ENCODE measurements at regions not wholly inside any gene's neighbourhood (a gene's known extent, or its start where the extent isn't known, plus 50 kb on each side); places are given as distances from the start of the nearest gene placed in this dataset.

- no peak for DNase-seq (ENCODE audit: low read depth)
Measured at GRCh38 chr11:95515371-95515770, 274.2 kb downstream of the FAM76B start.

GRCh38 chr11:95514416-95515110 is 275.0 kb downstream of the FAM76B start:
- DNase-seq (ENCODE audit: low read depth) = no peak

DNA sequence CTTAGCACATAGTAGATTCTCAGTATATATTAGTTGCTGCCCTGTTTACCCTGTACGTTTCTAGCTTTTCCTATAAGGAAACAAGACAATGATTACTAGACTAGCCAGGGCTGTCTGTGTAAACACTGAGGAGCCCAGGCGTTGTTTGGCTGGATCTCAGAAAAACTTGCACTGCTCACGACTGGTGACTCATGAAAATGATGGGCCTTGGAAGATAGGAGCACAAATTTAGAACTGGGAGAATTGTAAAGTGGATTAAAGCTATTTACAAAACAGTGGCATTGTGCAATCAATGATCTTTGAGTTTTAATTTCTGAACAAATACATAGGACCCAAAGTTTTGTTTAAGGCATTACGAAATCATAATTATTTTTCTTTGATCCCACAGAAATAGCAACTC is 276.9 kb downstream of the FAM76B start:
- no peak for DNase-seq (ENCODE audit: low read depth)

GRCh38 chr11:95512177-95512576 is 277.4 kb downstream of the FAM76B start:
- DNase-seq (ENCODE audit: low read depth) = no peak

- DNase-seq (ENCODE audit: low read depth) = no peak
Measured at GRCh38 chr11:95508219-95508890, 277.4 kb upstream of the SESN3 start.

- DNase-seq (ENCODE audit: low read depth) = no peak
Measured at GRCh38 chr11:95507794-95508193, 276.8 kb upstream of the SESN3 start.

DNA sequence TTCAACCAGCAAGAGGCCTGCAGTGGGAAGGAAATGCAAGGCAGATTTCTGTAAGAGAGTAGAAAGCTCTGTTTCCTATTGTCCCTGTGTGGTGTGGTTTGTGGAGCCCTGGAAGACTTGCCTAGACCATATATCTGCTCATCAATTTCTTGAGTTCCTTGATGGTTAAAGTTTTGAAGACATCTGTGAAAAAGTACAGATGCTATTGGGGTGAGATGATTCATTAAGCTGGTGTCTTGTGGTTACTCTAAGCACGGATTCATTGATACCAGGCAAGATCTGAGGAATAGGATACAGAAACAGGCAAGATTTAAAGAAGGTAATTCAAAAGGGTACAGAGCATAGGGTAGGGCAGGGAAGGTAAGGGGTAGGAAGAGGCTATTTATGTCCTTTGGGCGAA is 275.8 kb upstream of the SESN3 start:
- no peak for DNase-seq (ENCODE audit: low read depth)

DNA sequence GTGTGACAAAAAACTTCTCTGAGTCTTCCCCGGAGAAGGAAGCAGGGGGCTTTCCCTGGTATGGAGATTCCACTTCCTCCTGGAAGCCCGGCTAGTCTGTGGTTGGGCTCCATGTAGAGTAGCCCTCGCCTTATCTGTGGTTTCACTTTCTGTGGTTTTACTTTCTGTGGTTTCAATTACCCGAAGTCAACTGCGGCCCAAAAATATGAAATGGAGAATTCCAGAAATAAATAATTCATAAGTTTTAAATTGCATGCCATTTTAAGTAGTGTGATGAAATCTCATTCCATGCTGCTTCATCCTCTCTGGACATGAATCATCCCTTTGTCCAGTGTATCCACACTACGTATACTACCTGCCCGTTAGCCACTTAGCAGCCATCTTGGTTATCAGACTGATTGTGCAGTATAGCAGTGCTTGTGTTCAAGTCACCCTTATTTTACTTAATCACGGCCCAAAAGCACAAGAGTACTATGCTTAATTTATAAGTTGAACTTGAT is 275.0 kb upstream of the SESN3 start:
- peak; percentile 17 for DNase-seq (ENCODE audit: low read depth)

DNA sequence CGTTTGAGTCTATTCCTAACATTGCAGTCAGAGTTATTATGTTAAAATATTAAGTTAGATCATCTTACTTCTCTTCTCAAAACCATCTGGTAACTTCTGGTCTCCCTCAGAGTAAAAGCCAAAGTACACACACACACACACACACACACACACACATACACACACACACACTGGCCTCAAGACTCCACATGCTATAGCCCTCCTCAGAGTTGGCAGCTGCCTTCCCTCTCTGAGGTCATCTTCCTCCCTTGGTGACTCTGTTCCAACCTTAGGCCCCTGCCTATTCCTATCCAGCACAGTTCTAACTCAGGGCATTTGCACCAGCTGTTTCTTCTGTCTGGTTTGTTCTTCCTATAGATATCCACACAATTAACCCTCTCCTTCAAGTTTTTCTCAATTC is 272.0 kb upstream of the SESN3 start:
- DNase-seq (ENCODE audit: low read depth) = no peak

DNA sequence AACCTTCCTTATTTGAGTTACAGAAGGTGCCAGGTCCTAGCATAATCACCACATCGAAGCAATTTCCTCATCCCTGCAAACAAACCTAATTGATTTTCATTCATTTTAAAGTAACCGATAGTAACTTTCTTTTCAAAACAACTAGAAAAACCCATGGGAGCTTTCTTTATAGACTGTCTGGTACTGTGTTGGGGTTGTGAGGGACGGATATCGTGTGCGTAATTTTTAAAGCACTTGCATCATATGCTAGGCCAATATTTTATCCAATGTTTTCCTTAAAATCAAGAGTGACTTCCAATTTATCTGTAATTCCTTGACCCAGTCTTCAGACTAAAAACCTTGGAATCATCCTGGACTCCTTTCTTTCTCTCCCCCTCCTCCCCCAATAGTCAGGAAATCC is 271.5 kb upstream of the SESN3 start:
- DNase-seq (ENCODE audit: low read depth) = no peak

- DNase-seq (ENCODE audit: low read depth) = no peak
Measured at GRCh38 chr11:95501761-95502266, 270.8 kb upstream of the SESN3 start.

DNA sequence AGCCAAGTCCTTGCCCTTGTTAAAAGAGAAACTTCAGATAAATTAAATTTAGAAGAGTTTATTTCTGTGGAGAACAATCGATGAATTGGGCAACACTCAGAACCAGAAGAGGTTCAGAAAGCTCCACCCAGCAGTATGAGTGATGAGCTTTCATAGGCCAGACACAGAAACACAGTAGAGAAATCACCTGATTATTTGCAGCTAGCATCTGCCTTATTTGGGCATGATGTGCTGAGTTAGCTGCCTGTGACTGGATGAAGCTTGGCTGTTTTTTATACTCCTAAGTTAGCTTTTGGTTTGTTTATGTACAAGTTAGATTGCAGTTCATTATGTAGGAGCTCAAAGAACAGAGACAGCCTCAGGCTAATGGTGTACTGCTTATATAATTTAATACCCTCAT is 269.5 kb upstream of the SESN3 start:
- no peak for DNase-seq (ENCODE audit: low read depth)

DNA sequence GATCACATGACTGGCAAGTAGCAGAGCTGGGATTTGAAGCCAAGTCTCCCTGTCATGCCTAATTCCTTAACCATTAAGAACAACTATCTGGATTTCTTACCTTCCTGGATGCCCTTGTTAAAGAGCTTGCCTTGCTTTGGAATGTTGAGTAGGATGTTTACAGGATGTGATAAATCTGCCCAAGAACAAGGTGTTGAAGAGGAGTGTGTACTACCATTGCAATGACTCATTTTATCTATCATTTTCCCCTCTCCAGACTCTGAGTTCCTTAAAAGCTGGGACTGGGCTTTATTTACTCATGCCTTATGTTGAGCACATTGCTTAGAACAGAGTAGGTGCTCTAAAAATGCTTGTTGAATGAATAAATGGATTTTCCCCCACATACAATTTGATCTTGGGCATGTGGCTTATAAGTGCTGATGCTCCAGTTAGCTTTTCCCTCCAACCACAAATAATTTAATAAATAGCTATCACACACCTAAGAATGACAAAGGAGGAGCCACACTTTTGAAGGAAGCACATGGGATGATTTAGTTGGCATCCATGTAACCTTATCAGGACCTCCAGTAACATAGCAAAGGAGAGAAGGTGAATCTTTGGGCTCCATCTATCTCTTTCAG is 268.6 kb upstream of the SESN3 start:
- no peak for DNase-seq (ENCODE audit: low read depth)

- no peak for DNase-seq (ENCODE audit: low read depth)
Measured at GRCh38 chr11:95498722-95499425, 267.9 kb upstream of the SESN3 start.

DNA sequence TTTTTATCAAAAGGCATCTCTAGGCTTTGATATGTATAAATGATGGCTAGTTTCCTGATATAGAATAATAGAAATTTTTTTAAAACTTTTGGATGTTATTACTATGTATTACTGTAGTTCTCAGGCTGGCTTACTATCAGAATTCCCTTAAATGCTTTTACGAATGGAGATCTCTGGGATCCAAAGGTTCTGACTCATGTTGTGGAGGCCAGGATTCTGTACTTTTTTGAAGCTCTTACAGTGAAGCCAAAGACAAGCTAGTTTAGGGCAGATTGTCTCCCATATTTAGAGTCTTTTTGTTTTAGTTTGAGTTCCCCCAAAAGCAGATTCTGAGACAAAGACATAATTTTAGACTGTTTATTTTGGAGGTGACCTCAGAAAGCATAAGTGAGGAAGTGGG is 265.9 kb upstream of the SESN3 start:
- no peak for DNase-seq (ENCODE audit: low read depth)

DNA sequence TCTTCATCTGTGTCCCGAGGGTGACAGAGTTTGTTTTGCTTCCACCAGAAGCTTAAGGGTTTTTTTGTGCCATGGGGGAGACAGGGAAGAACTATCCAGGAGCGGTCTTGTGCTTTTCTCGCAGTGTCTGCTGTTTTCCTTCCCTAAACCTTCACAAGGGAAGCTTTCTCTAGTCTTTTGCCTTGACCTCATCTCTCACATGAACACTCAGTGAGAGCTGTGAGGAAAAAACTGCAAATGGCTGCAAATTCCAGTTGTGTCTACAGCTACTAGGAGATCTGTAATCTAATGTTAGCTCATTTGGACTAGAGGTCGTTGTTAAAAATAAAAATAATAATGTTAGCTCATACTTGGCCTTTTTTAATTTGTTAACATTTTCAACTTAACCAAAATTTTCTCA is 264.7 kb upstream of the SESN3 start:
- DNase-seq (ENCODE audit: low read depth) = no peak

DNA sequence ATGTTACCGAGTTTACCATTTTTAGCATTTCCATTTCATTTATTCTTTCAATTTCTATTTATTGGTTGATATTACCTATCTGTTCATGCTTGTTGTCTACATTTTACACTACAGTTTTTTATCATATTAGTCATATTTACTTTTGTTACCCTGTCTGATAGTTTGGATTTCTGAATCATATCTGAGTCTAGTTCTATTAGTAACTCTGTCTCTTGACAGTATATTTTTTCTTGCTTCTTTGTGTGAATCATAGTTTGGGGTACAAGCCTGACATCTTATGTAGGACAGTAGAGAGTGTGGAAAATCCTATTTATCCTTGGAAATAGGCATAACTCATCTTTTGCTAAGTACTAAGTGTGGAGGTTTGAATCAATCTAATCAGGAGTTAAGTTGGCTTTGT is 263.9 kb upstream of the SESN3 start:
- DNase-seq (ENCODE audit: low read depth) = no peak

- DNase-seq (ENCODE audit: low read depth) = no peak
Measured at GRCh38 chr11:95494167-95494566, 263.2 kb upstream of the SESN3 start.

DNA sequence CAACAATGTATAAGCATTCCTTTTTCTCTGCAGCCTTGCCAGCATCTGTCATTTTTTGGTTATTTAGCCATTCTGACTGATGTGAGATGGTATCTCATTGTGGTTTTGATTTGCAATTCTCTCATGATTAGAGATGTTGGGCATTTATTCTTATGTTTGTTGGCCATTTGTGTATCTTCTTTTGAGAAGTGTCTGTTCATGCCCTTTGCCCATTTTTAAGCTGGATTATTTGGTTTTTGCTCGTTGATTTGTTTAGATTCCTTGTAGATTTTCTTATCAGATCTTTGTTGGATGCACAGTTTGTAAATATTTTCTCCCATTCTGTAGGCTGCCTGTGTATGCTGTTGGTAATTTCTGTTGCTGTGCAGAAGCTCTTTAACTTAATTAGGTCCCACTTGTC is 259.6 kb upstream of the SESN3 start:
- no peak for DNase-seq (ENCODE audit: low read depth)

GRCh38 chr11:95487938-95488337 is 256.9 kb upstream of the SESN3 start:
- no peak for DNase-seq (ENCODE audit: low read depth)

GRCh38 chr11:95487391-95487790 is 256.4 kb upstream of the SESN3 start:
- DNase-seq (ENCODE audit: low read depth) = no peak

DNA sequence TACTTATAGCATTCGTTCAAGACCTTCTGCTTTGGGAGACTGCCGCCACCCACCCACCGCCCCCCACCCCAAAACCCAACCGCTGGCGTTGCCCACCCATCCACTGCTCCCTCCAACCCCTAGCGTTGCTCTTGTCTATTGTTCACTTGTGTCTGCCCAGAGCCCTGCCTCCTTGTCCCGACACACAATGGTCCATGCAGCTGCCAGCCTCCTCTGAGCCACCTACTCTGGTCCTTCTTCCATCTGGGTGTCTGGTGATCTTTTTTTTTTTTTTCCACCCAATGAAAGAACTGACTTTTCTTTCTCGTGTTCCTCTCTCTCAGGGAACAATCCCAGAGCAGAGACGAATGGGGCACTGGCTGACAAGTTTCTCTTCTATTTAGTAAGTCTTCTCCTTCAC is 256.0 kb upstream of the SESN3 start:
- DNase-seq (ENCODE audit: low read depth) = no peak

- DNase-seq (ENCODE audit: low read depth) = no peak
Measured at GRCh38 chr11:95486466-95486865, 255.5 kb upstream of the SESN3 start.

Data from HS-27A (cell line).